ENCODE measurements at regions not wholly inside any gene's neighbourhood (a gene's known extent, or its start where the extent isn't known, plus 50 kb on each side); places are given as distances from the start of the nearest gene placed in this dataset.

GRCh38 chr9:1429297-1429696 lies 379.1 kb downstream of the DMRT2 start:
- no peak overlapping the region for H2AFZ ChIP-seq (ENCODE audit: low read depth, low read length)
- BruUV-seq (replicated peaks) = no TSS peak
- TF ChIP-seq MYC (IDR thresholded peaks at IDR 0.05; ENCODE audit: low read depth, low read length) (no peak), EZH2 (IDR thresholded peaks at IDR 0.05; ENCODE audit: borderline replicate concordance, low read depth, low read length, severe bottlenecking) (no peak), POLR2AphosphoS5 (IDR thresholded peaks at IDR 0.05; ENCODE audit: insufficient read depth, low read depth, low read length) (no peak), JUN (IDR thresholded peaks at IDR 0.05; ENCODE audit: borderline replicate concordance, insufficient read depth, insufficient read length, low read depth) (no peak), POLR2A (IDR thresholded peaks at IDR 0.05; ENCODE audit: low read depth, low read length) (no peak), FOS (IDR thresholded peaks at IDR 0.05; ENCODE audit: borderline replicate concordance, insufficient read depth, low read length) (no peak), GATA2 (IDR thresholded peaks at IDR 0.05; ENCODE audit: insufficient read depth, insufficient read length, low read depth, low read length) (no peak)
- TF ChIP-seq, protein P1, sequence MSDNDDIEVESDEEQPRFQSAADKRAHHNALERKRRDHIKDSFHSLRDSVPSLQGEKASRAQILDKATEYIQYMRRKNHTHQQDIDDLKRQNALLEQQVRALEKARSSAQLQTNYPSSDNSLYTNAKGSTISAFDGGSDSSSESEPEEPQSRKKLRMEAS (IDR thresholded peaks at IDR 0.05; ENCODE audit: insufficient read depth, insufficient read length) = no peak
- H3K36me3 ChIP-seq (ENCODE audit: control insufficient read depth in 2 of 2, extremely low read depth in 1 of 2, insufficient read depth in 2 of 2, low read length in 2 of 2) = no peaks in the 10 kb centered on the region
- no peaks in the 10 kb centered on the region for H4K20me1 ChIP-seq (replicated peaks; ENCODE audit: control insufficient read depth, extremely low read depth, insufficient read depth, low read length)
- H3K4me3 ChIP-seq (replicated peaks in 1 of 3; ENCODE audit: insufficient read depth in 1 of 3, low read depth in 1 of 3, low read length in 3 of 3) = no peak overlapping the region
- peaks cover 3% of the 10 kb centered on the region for H3K9me3 ChIP-seq (replicated peaks; ENCODE audit: control insufficient read depth, insufficient read depth, low read length)
- H3K4me1 ChIP-seq (ENCODE audit: control insufficient read depth, extremely low read depth, insufficient read depth, low read length) = no peaks in the 10 kb centered on the region
- intact Hi-C loops (cut with micrococcal nuclease) = no loop called here
- H3K27me3 ChIP-seq (ENCODE audit: control insufficient read depth in 2 of 2, insufficient read depth in 2 of 2, low read length in 2 of 2) = no peaks in the 10 kb centered on the region
- H3K27ac ChIP-seq (ENCODE audit: insufficient read depth, low read depth, low read length) = no peak overlapping the region
- CTCF ChIA-PET = no interaction called here
- POLR2A ChIA-PET = no interaction called here
- H3K79me2 ChIP-seq (ENCODE audit: control insufficient read depth, insufficient read depth, low read length) = no peaks in the 10 kb centered on the region
- H3K9ac ChIP-seq (replicated peaks; ENCODE audit: extremely low read depth, insufficient read depth, low read length) = no peak overlapping the region
- no peak for FAIRE-seq
- H3K4me2 ChIP-seq (ENCODE audit: insufficient read depth, low read length) = no peak overlapping the region
- DNase-seq (ENCODE audit: low read depth, low spot score) = no peak
- no peaks in the 10 kb centered on the region for H3K9me1 ChIP-seq (replicated peaks; ENCODE audit: control insufficient read depth, extremely low read depth, insufficient read depth, low read length)
- dilution Hi-C loops (cut with MboI; ENCODE audit: extremely low pct_ligation_motif_present, low sequenced_read_pairs) = no loop called here

DNA sequence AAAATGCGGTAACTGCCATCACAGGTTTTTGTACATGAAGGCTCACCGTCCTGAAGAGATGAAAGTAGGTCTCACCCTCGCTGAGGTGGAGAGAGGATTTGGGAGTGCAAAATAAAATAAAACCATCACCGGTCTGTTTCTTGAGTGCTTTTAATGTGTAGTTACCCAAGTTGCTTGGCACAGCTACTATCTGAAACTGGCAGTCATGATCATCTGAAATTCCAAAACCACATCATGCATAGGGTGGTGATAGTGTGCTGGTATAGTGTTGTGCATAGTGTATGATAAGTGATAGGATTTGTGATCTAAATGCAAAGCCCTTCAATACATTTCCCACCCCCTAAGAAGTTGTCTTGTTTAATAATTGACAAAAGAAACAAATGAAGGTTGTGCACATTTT lies 381.3 kb downstream of the DMRT2 start:
- Histone ChIP-seq H3K36me3 (ENCODE audit: control insufficient read depth in 2 of 2, extremely low read depth in 1 of 2, insufficient read depth in 2 of 2, low read length in 2 of 2) (no peaks in the 10 kb centered on the region), H3K9ac (replicated peaks; ENCODE audit: extremely low read depth, insufficient read depth, low read length) (no peak overlapping the region), H3K9me3 (replicated peaks; ENCODE audit: control insufficient read depth, insufficient read depth, low read length) (peaks cover 3% of the 10 kb centered on the region), H3K4me3 (replicated peaks in 1 of 3; ENCODE audit: insufficient read depth in 1 of 3, low read depth in 1 of 3, low read length in 3 of 3) (no peak overlapping the region), H2AFZ (ENCODE audit: low read depth, low read length) (no peak overlapping the region), H3K79me2 (ENCODE audit: control insufficient read depth, insufficient read depth, low read length) (no peaks in the 10 kb centered on the region), H3K9me1 (replicated peaks; ENCODE audit: control insufficient read depth, extremely low read depth, insufficient read depth, low read length) (no peaks in the 10 kb centered on the region), H3K27ac (ENCODE audit: insufficient read depth, low read depth, low read length) (no peak overlapping the region), H3K4me1 (ENCODE audit: control insufficient read depth, extremely low read depth, insufficient read depth, low read length) (no peaks in the 10 kb centered on the region), H3K27me3 (ENCODE audit: control insufficient read depth in 2 of 2, insufficient read depth in 2 of 2, low read length in 2 of 2) (no peaks in the 10 kb centered on the region), H3K4me2 (ENCODE audit: insufficient read depth, low read length) (no peak overlapping the region), H4K20me1 (replicated peaks; ENCODE audit: control insufficient read depth, extremely low read depth, insufficient read depth, low read length) (no peaks in the 10 kb centered on the region)
- BruUV-seq (replicated peaks) = no TSS peak
- POLR2A ChIA-PET = no interaction called here
- FAIRE-seq (no peak), DNase-seq (ENCODE audit: low read depth, low spot score) (no peak)
- CTCF ChIA-PET = no interaction called here
- dilution Hi-C loops (cut with MboI; ENCODE audit: extremely low pct_ligation_motif_present, low sequenced_read_pairs) = no loop called here
- intact Hi-C loops (cut with micrococcal nuclease) = no loop called here
- no peak for TF ChIP-seq CTCF (IDR thresholded peaks at IDR 0.05; ENCODE audit: extremely low read depth in 1 of 2, insufficient read depth in 1 of 2, low read depth in 1 of 2, low read length in 2 of 2)
- TF ChIP-seq, protein P1 (IDR thresholded peaks at IDR 0.05; ENCODE audit: insufficient read depth, insufficient read length) = no peak
- TF ChIP-seq MYC (IDR thresholded peaks at IDR 0.05; ENCODE audit: low read depth, low read length) = no peak
- TF ChIP-seq EZH2 (IDR thresholded peaks at IDR 0.05; ENCODE audit: borderline replicate concordance, low read depth, low read length, severe bottlenecking) = no peak
- no peak for TF ChIP-seq POLR2A (IDR thresholded peaks at IDR 0.05; ENCODE audit: low read depth, low read length)
- TF ChIP-seq GATA2 (IDR thresholded peaks at IDR 0.05; ENCODE audit: insufficient read depth, insufficient read length, low read depth, low read length) = no peak
- no peak for TF ChIP-seq JUN (IDR thresholded peaks at IDR 0.05; ENCODE audit: borderline replicate concordance, insufficient read depth, insufficient read length, low read depth)
- TF ChIP-seq POLR2AphosphoS5 (IDR thresholded peaks at IDR 0.05; ENCODE audit: insufficient read depth, low read depth, low read length) = no peak
- TF ChIP-seq FOS (IDR thresholded peaks at IDR 0.05; ENCODE audit: borderline replicate concordance, insufficient read depth, low read length) = no peak

Measured in endothelial cell of umbilical vein (primary cell).